Thyroid gland (tissue), 4 donors: ENCODE measurements at regions not wholly inside any gene's neighbourhood (a gene's known extent, or its start where the extent isn't known, plus 50 kb on each side); places are given as distances from the start of the nearest gene placed in this dataset.

Experiments used
- CTCF ChIP-seq, 6 experiments: fragments of 200-600 bp in 3 of 6; fragments of 450-650 bp in 3 of 6; sonication (generic) in 3 of 6; IDR thresholded peaks; one replicate each; pipeline ENCODE4 v1.5.1; 2016 to 2019; ENCODE audit warnings: antibody characterized with exemption in 6 of 6, mild to moderate bottlenecking in 2 of 6, inconsistent platforms in 1 of 6, moderate library complexity in 1 of 6
- POLR2A ChIP-seq, 2 donors: fragments of 450-650 bp; IDR thresholded peaks; one replicate each; pipeline ENCODE4 v1.6.1; 2017; ENCODE audit warnings: antibody characterized with exemption in 2 of 2, mild to moderate bottlenecking in 2 of 2, moderate library complexity in 1 of 2

GRCh38 chr6:133130863-133131262, 110.3 kb upstream of the EYA4 start:
- TF ChIP-seq POLR2A (IDR thresholded peaks at IDR 0.05), result no peak
- TF ChIP-seq CTCF (IDR thresholded peaks at IDR 0.05), result peak in 2 of 6 experiments; percentile 17 to 27
